ENCODE measurements at regions not wholly inside any gene's neighbourhood (a gene's known extent, or its start where the extent isn't known, plus 50 kb on each side); places are given as distances from the start of the nearest gene placed in this dataset.

DNA sequence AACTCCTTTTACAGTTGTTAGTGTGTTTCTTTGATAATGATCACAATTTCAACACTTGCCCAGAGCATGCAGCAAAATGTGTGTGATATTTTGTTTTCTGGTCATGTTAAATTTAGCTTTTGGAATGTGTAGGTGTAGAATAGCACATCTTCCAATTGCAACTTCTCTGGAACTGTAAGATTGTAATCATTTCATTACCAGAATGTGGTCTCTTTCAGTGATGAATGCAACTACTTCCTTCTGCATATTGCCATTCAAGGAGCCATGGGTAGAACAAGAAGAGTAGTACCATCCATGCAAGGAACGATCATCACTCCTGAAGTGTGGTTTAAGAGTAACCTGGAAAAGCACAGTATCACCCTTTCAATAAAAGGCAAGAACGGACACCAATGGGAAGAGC lies 548.8 kb upstream of the ZNF804A start:
- no peak for TF ChIP-seq ZBTB7A (IDR thresholded peaks at IDR 0.05; ENCODE audit: low read depth)
- TF ChIP-seq EP300 (IDR thresholded peaks at IDR 0.05; ENCODE audit: borderline replicate concordance) = no peak
- TF ChIP-seq, protein P1, sequence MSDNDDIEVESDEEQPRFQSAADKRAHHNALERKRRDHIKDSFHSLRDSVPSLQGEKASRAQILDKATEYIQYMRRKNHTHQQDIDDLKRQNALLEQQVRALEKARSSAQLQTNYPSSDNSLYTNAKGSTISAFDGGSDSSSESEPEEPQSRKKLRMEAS (IDR thresholded peaks at IDR 0.05) = no peak
- TF ChIP-seq YY1 (IDR thresholded peaks at IDR 0.05; ENCODE audit: low read depth) = no peak
- TF ChIP-seq, protein P2, sequence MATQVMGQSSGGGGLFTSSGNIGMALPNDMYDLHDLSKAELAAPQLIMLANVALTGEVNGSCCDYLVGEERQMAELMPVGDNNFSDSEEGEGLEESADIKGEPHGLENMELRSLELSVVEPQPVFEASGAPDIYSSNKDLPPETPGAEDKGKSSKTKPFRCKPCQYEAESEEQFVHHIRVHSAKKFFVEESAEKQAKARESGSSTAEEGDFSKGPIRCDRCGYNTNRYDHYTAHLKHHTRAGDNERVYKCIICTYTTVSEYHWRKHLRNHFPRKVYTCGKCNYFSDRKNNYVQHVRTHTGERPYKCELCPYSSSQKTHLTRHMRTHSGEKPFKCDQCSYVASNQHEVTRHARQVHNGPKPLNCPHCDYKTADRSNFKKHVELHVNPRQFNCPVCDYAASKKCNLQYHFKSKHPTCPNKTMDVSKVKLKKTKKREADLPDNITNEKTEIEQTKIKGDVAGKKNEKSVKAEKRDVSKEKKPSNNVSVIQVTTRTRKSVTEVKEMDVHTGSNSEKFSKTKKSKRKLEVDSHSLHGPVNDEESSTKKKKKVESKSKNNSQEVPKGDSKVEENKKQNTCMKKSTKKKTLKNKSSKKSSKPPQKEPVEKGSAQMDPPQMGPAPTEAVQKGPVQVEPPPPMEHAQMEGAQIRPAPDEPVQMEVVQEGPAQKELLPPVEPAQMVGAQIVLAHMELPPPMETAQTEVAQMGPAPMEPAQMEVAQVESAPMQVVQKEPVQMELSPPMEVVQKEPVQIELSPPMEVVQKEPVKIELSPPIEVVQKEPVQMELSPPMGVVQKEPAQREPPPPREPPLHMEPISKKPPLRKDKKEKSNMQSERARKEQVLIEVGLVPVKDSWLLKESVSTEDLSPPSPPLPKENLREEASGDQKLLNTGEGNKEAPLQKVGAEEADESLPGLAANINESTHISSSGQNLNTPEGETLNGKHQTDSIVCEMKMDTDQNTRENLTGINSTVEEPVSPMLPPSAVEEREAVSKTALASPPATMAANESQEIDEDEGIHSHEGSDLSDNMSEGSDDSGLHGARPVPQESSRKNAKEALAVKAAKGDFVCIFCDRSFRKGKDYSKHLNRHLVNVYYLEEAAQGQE (IDR thresholded peaks at IDR 0.05; ENCODE audit: low read depth) = no peak
- TF ChIP-seq TAF1 (IDR thresholded peaks at IDR 0.05; ENCODE audit: low read depth) = no peak
- TF ChIP-seq EGR1 (IDR thresholded peaks at IDR 0.05) = no peak
- no peak for TF ChIP-seq TEAD4 (IDR thresholded peaks at IDR 0.05)
- no peak for TF ChIP-seq CEBPB (IDR thresholded peaks at IDR 0.05)
- TF ChIP-seq USF1 (IDR thresholded peaks at IDR 0.05) = no peak

- TF ChIP-seq NFIC (IDR thresholded peaks at IDR 0.05) = peak; percentile 17; the same call in 1 of the 2 replicates
- TF ChIP-seq TAF1 (IDR thresholded peaks at IDR 0.05; ENCODE audit: low read depth) = no peak
These were observed 545.0 kb upstream of the ZNF804A start for GRCh38 chr2:184053326-184053725.

DNA sequence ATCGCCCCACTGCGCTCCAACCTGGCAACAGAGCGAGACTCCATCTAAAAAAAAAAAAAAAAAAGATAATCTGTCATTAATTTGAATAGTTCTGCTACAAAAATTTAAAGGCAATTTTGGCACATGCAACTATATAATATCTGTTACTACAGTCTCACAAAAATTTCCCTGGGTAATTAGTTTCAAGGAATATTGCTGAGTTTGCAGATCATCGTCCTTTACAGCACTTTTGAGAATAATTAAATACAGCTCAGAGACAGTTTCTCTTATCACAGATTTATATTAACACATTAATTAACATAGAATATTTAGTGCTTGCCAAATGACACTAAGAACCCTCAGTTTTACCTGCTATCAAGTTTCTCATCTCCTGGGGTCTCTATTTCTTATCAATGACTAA lies 540.4 kb upstream of the ZNF804A start:
- no peak for TF ChIP-seq TCF12 (IDR thresholded peaks at IDR 0.05; ENCODE audit: low read depth)
- TF ChIP-seq ZBTB7A (IDR thresholded peaks at IDR 0.05; ENCODE audit: low read depth) = no peak
- TF ChIP-seq EGR1 (IDR thresholded peaks at IDR 0.05) = no peak
- no peak for TF ChIP-seq CREB1 (IDR thresholded peaks at IDR 0.05; ENCODE audit: low read depth)
- TF ChIP-seq USF1 (IDR thresholded peaks at IDR 0.05) = no peak
- no peak for TF ChIP-seq YY1 (IDR thresholded peaks at IDR 0.05; ENCODE audit: low read depth)
- TF ChIP-seq TAF1 (IDR thresholded peaks at IDR 0.05; ENCODE audit: low read depth) = no peak
- TF ChIP-seq NFIC (IDR thresholded peaks at IDR 0.05) = no peak
- TF ChIP-seq, protein P2 (IDR thresholded peaks at IDR 0.05; ENCODE audit: low read depth) = no peak
- TF ChIP-seq RAD21 (IDR thresholded peaks at IDR 0.05; ENCODE audit: low read depth) = no peak
- TF ChIP-seq TEAD4 (IDR thresholded peaks at IDR 0.05) = no peak
- TF ChIP-seq EP300 (IDR thresholded peaks at IDR 0.05; ENCODE audit: borderline replicate concordance) = no peak
- TF ChIP-seq FOXM1 (IDR thresholded peaks at IDR 0.05; ENCODE audit: borderline replicate concordance, low read depth) = no peak
- TF ChIP-seq, protein P1 (IDR thresholded peaks at IDR 0.05) = no peak
- TF ChIP-seq CEBPB (IDR thresholded peaks at IDR 0.05) = no peak

- TF ChIP-seq, protein P1 (IDR thresholded peaks at IDR 0.05) = no peak
- TF ChIP-seq EGR1 (IDR thresholded peaks at IDR 0.05) (no peak), RAD21 (IDR thresholded peaks at IDR 0.05; ENCODE audit: low read depth) (peak; percentile 49)
These were observed 530.8 kb upstream of the ZNF804A start for GRCh38 chr2:184067502-184067901.

DNA sequence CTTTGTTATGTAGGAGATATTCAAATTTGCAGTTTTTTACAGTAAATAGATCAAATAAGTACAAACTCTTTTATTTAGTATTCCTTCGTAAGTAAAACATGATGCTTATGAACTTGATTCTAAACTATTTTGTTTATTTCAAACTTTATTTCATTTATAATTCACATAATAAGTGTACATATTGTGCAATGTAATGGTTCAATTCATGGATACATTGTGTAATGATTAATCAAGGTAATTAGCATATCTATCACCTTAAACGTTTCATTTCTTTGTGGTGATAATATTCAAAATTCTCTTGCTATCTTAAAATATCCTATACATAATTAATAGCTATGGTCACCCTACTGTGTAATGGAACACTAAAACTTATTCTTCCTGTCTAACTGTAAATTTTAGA lies 525.9 kb upstream of the ZNF804A start:
- TF ChIP-seq TEAD4 (IDR thresholded peaks at IDR 0.05) (no peak), CREB1 (IDR thresholded peaks at IDR 0.05; ENCODE audit: low read depth) (no peak), YY1 (IDR thresholded peaks at IDR 0.05; ENCODE audit: low read depth) (no peak), CEBPB (IDR thresholded peaks at IDR 0.05) (no peak), USF1 (IDR thresholded peaks at IDR 0.05) (no peak), FOXM1 (IDR thresholded peaks at IDR 0.05; ENCODE audit: borderline replicate concordance, low read depth) (no peak), EGR1 (IDR thresholded peaks at IDR 0.05) (no peak), TCF12 (IDR thresholded peaks at IDR 0.05; ENCODE audit: low read depth) (no peak), TAF1 (IDR thresholded peaks at IDR 0.05; ENCODE audit: low read depth) (no peak), EP300 (IDR thresholded peaks at IDR 0.05; ENCODE audit: borderline replicate concordance) (no peak), RAD21 (IDR thresholded peaks at IDR 0.05; ENCODE audit: low read depth) (no peak), ZBTB7A (IDR thresholded peaks at IDR 0.05; ENCODE audit: low read depth) (no peak), NFIC (IDR thresholded peaks at IDR 0.05) (no peak)
- TF ChIP-seq, protein P1 (IDR thresholded peaks at IDR 0.05) = no peak
- TF ChIP-seq, protein P2 (IDR thresholded peaks at IDR 0.05; ENCODE audit: low read depth) = no peak
